SK-N-MC (cell line): ENCODE measurements at regions not wholly inside any gene's neighbourhood (a gene's known extent, or its start where the extent isn't known, plus 50 kb on each side); places are given as distances from the start of the nearest gene placed in this dataset.

Experiments used
- EZH2 ChIP-seq: fragments of 200-600 bp; sonication (generic); IDR thresholded peaks from one replicate; pipeline ENCODE4 v1.6.1; 2017; ENCODE audit warnings: antibody characterized with exemption
- FOXP2 ChIP-seq: optimal IDR thresholded peaks from 2 replicates; pipeline ENCODE3; 2011; ENCODE audit warnings: mild to moderate bottlenecking, moderate library complexity; ENCODE audit not compliant: insufficient read depth; ENCODE audit errors: extremely low read length, control extremely low read depth
- POLR2AphosphoS5 ChIP-seq: IDR thresholded peaks from 2 replicates; pipeline ENCODE4 v1.6.1; 2012; ENCODE audit warnings: mild to moderate bottlenecking, low read depth, low read length, borderline replicate concordance

- TF ChIP-seq POLR2AphosphoS5 (no peak), EZH2 (no peak), FOXP2 (no peak)
These were observed 713.9 kb downstream of the ETS1 start for GRCh38 chr11:127873478-127873877.
